Fibroblast of gingiva (primary cell): ENCODE measurements at regions not wholly inside any gene's neighbourhood (a gene's known extent, or its start where the extent isn't known, plus 50 kb on each side); places are given as distances from the start of the nearest gene placed in this dataset.
A peak's percentile ranks its signal among the peaks of the same experiment; 100 is the strongest.

Experiments
- DNase-seq: peaks from one replicate; pipeline ENCODE4 v3.0.0-alpha.2; 2011; ENCODE audit warnings: low read depth

- DNase-seq: no peak
Observed at GRCh38 chr6:123747515-123747914, 56.1 kb upstream of the NKAIN2 start.

GRCh38 chr6:123745895-123746294 is 57.8 kb upstream of the NKAIN2 start:
- peak; percentile 1 for DNase-seq

DNA sequence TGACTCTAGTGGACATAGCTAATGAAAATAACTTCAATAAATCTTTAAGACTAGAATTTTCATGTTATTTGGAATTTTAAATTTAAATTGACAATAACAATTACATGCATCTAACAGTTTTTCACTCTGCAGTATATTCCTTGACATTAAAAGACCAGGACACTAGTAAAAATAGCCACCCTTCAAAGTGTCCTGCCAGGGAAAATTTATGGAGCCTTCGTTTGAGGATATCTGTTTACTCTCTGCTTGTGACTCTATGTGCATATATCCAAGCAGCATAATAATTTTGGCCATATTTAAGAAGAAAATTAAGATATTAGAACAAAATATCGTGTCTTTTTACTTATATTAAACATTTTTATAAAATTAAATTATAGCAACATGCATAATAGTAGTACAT is 58.8 kb upstream of the NKAIN2 start:
- DNase-seq: no peak

GRCh38 chr6:123742626-123743025 is 61.0 kb upstream of the NKAIN2 start:
- DNase-seq: no peak

- no peak for DNase-seq
Observed at GRCh38 chr6:123733180-123733579, 70.5 kb upstream of the NKAIN2 start.

GRCh38 chr6:123716506-123716905 is 79.8 kb upstream of the TRDN start:
- no peak for DNase-seq

GRCh38 chr6:123715006-123715863 is 78.5 kb upstream of the TRDN start:
- DNase-seq: no peak

- no peak for DNase-seq
Observed at GRCh38 chr6:123712831-123713230, 76.1 kb upstream of the TRDN start.

DNA sequence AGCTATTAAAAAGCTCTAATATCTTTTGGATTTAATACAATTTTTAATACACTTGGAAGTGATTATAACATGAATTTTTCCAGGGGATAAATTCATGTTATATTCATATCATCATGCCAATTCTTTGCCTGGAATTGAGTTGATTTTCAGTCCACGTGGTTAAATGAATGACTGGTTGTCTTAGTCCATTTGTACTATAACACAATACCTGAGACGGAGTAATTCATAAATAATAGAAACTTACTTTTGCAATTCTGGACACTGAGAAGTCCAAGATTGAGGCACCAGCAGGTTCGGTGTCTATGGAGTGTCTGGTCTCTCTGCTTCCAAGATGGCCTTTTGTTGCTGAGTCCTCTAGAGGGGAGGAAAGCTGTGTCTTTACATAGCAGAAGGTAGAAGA is 66.2 kb upstream of the TRDN start:
- no peak for DNase-seq

DNA sequence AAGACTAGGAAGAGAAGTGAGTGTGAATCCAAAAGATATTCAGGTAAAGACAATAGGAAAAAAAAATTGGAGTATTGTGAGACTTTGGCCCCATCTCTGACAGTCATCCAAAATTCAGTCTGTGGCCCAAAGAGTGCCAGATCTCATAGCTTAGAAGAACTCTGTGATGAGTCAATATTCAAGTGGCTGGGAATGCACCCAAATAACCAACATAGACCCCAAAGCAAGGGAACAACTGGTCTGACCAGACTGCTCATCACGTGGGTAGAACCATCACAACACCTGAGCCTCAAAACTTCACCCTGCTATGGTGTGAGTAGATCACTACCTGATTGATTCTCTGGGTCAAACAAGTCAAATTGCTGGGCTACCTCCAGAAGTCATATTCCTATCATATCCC is 51.1 kb upstream of the TRDN start:
- no peak for DNase-seq
